Astrocyte (in vitro differentiated cells and primary cell): ENCODE measurements at regions not wholly inside any gene's neighbourhood (a gene's known extent, or its start where the extent isn't known, plus 50 kb on each side); places are given as distances from the start of the nearest gene placed in this dataset.

Experiments
- EZH2 ChIP-seq: IDR thresholded peaks from 2 replicates; pipeline ENCODE4 v1.6.1; 2012; ENCODE audit warnings: mild to moderate bottlenecking, low read length, inconsistent platforms; ENCODE audit not compliant: insufficient read depth
- TF ChIP-seq, protein P1 (sequence below): IDR thresholded peaks from 2 replicates; pipeline ENCODE4 v1.5.1; 2011; ENCODE audit warnings: low read depth, mild to moderate bottlenecking, inconsistent platforms, low read length, moderate library complexity; ENCODE audit not compliant: insufficient read depth

DNA sequence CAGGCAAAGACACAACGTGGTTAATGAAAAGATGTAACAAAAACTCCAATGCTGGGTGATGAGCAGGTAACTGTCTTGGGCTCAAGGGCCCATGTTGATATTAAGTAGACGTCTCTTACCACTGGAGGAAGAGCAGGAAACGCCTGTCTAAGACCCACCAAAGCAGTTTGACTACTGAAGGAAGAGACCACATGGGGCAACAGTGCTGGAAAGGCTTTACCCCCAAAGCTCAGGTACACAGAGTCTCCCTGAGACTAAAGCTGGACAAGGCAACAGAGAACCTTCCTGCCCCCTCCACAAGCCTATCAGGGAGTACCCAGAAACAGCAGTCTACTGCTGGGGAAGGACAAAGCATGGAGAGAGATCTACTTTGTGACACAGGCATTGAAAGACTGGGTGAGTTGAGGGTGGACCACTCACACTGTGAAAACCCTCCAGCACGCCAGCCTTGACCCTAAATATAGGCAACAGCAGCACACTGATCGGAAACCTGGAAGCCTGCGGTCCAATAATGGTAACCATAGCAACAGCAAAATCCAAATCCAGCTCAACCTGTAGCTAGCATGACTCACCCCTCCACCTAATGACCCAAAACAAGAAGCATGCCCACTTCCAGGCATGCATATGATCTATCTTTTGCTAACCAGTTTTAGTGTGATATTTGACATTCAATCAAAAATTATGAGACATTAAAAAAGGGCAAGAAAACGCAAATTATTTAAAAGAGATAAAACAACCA, 270.5 kb upstream of the SDK2 start:
- TF ChIP-seq, protein P1, sequence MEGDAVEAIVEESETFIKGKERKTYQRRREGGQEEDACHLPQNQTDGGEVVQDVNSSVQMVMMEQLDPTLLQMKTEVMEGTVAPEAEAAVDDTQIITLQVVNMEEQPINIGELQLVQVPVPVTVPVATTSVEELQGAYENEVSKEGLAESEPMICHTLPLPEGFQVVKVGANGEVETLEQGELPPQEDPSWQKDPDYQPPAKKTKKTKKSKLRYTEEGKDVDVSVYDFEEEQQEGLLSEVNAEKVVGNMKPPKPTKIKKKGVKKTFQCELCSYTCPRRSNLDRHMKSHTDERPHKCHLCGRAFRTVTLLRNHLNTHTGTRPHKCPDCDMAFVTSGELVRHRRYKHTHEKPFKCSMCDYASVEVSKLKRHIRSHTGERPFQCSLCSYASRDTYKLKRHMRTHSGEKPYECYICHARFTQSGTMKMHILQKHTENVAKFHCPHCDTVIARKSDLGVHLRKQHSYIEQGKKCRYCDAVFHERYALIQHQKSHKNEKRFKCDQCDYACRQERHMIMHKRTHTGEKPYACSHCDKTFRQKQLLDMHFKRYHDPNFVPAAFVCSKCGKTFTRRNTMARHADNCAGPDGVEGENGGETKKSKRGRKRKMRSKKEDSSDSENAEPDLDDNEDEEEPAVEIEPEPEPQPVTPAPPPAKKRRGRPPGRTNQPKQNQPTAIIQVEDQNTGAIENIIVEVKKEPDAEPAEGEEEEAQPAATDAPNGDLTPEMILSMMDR = no peak
- TF ChIP-seq EZH2 = no peak
